ENCODE measurements at regions not wholly inside any gene's neighbourhood (a gene's known extent, or its start where the extent isn't known, plus 50 kb on each side); places are given as distances from the start of the nearest gene placed in this dataset.

GRCh38 chr1:79792219-79792930 is 785.8 kb upstream of the ADGRL4 start:
- TF ChIP-seq CTCF (IDR thresholded peaks at IDR 0.05) (no peak), POLR2A (IDR thresholded peaks at IDR 0.05) (no peak)
